ENCODE measurements at regions not wholly inside any gene's neighbourhood (a gene's known extent, or its start where the extent isn't known, plus 50 kb on each side); places are given as distances from the start of the nearest gene placed in this dataset.

GRCh38 chr4:116899561-116899960 is 185.8 kb downstream of the TRAM1L1 start:
- TF ChIP-seq CTCF (IDR thresholded peaks at IDR 0.05) (no peak), POLR2A (IDR thresholded peaks at IDR 0.05) (no peak)
